Loucy (cell line): ENCODE measurements at regions not wholly inside any gene's neighbourhood (a gene's known extent, or its start where the extent isn't known, plus 50 kb on each side); places are given as distances from the start of the nearest gene placed in this dataset.

Experiments used
- H2AFZ ChIP-seq: fragments of 200-600 bp; sonication (generic); 2 replicates; pipeline ENCODE4 v1.6.0; 2016; ENCODE audit warnings: antibody characterized with exemption, mild to moderate bottlenecking, low read length, moderate library complexity
- H3F3A ChIP-seq: fragments of 200-600 bp; 2 replicates; pipeline ENCODE4 v1.6.0; 2016; ENCODE audit warnings: antibody characterized with exemption, low read depth, mild to moderate bottlenecking
- H3K27me3 ChIP-seq: fragments of 200-600 bp; sonication (generic); 2 replicates; pipeline ENCODE4 v1.6.1; 2014; ENCODE audit warnings: low read length, mild to moderate bottlenecking; ENCODE audit not compliant: insufficient read depth, poor library complexity, severe bottlenecking
- H3K36me3 ChIP-seq: fragments of 200-600 bp; sonication (generic); 2 replicates; pipeline ENCODE4 v1.6.1; 2016; ENCODE audit warnings: low read length; ENCODE audit not compliant: insufficient read depth
- H3K4me1 ChIP-seq: fragments of 200-600 bp; sonication (generic); 2 replicates; pipeline ENCODE4 v1.5.1; 2014; ENCODE audit warnings: low read length, mild to moderate bottlenecking; ENCODE audit not compliant: insufficient read depth, poor library complexity, severe bottlenecking
- H3K4me2 ChIP-seq: fragments of 200-600 bp; sonication (generic); 2 replicates; pipeline ENCODE4 v1.6.0; 2014; ENCODE audit warnings: antibody characterized with exemption, low read length, low read depth, mild to moderate bottlenecking; ENCODE audit not compliant: poor library complexity, severe bottlenecking
- H3K4me3 ChIP-seq: fragments of 200-600 bp; sonication (generic); 2 replicates; pipeline ENCODE4 v1.5.1; 2014; ENCODE audit warnings: low read length, mild to moderate bottlenecking, mixed read lengths; ENCODE audit not compliant: poor library complexity, severe bottlenecking
- H3K79me2 ChIP-seq: fragments of 200-600 bp; sonication (generic); 2 replicates; pipeline ENCODE4 v1.6.1; 2014; ENCODE audit warnings: low read length; ENCODE audit not compliant: insufficient read depth
- H3K9ac ChIP-seq: fragments of 200-600 bp; sonication (generic); 2 replicates; pipeline ENCODE4 v1.6.0; 2014; ENCODE audit warnings: mild to moderate bottlenecking, low read depth, low read length, moderate library complexity; ENCODE audit not compliant: poor library complexity, severe bottlenecking
- H3K9me2 ChIP-seq: fragments of 200-600 bp; sonication (generic); replicated peaks from 2 replicates; pipeline ENCODE4 v1.6.1; 2016; ENCODE audit warnings: low read depth, low read length, mixed read lengths
- H3K9me3 ChIP-seq: fragments of 200-600 bp; sonication (generic); 2 replicates; pipeline ENCODE4 v1.6.1; 2014; ENCODE audit warnings: mild to moderate bottlenecking, antibody characterized with exemption, low read length, low read depth; ENCODE audit not compliant: insufficient read depth
- H4K20me1 ChIP-seq: fragments of 200-600 bp; sonication (generic); 2 replicates; pipeline ENCODE4 v1.6.0; 2014; ENCODE audit warnings: antibody characterized with exemption, low read length, mild to moderate bottlenecking; ENCODE audit not compliant: insufficient read depth, poor library complexity, severe bottlenecking
- CTCF ChIP-seq: fragments of 200-600 bp; sonication (generic); conservative IDR thresholded peaks from 2 replicates; pipeline ENCODE4 v1.5.1; 2014; ENCODE audit warnings: mild to moderate bottlenecking, antibody characterized with exemption, low read length
- EZH2phosphoT487 ChIP-seq: fragments of 200-600 bp; IDR thresholded peaks from 2 replicates; pipeline ENCODE4 v1.6.1; 2018; ENCODE audit warnings: antibody characterized with exemption, mild to moderate bottlenecking, moderate library complexity, borderline replicate concordance

- no peaks in the 10 kb centered on the region for H3K4me1 ChIP-seq
- H2AFZ ChIP-seq, result no peak overlapping the region
- H3K9me3 ChIP-seq, result no peaks in the 10 kb centered on the region
- no peaks in the 10 kb centered on the region for H3K9me2 ChIP-seq
- TF ChIP-seq EZH2phosphoT487 (no peak), CTCF (no peak)
- no peak overlapping the region for H3K4me3 ChIP-seq
- H3K9ac ChIP-seq, result no peak overlapping the region
- H3K4me2 ChIP-seq, result no peak overlapping the region
- no peaks in the 10 kb centered on the region for H3K27me3 ChIP-seq
- H3F3A ChIP-seq, result no peaks in the 10 kb centered on the region
- no peaks in the 10 kb centered on the region for H3K79me2 ChIP-seq
- H4K20me1 ChIP-seq, result no peaks in the 10 kb centered on the region
- H3K36me3 ChIP-seq, result no peaks in the 10 kb centered on the region
Observed at GRCh38 chr4:178838776-178839175, 1396.5 kb upstream of the AGA start.

- Histone ChIP-seq H3F3A (no peaks in the 10 kb centered on the region), H3K9me3 (no peaks in the 10 kb centered on the region), H3K9me2 (no peaks in the 10 kb centered on the region), H3K4me1 (no peaks in the 10 kb centered on the region), H3K79me2 (no peaks in the 10 kb centered on the region), H3K4me2 (no peak overlapping the region), H3K9ac (no peak overlapping the region), H3K4me3 (no peak overlapping the region), H4K20me1 (no peaks in the 10 kb centered on the region), H3K36me3 (no peaks in the 10 kb centered on the region), H2AFZ (no peak overlapping the region), H3K27me3 (no peaks in the 10 kb centered on the region)
- TF ChIP-seq CTCF (no peak), EZH2phosphoT487 (no peak)
Observed at GRCh38 chr4:178856139-178856800, 1414.0 kb upstream of the AGA start.

- Histone ChIP-seq H3K4me1 (peaks cover 13% of the 10 kb centered on the region), H3K9ac (no peak overlapping the region), H3K36me3 (no peaks in the 10 kb centered on the region), H3K4me2 (peak overlapping the region; percentile 68), H3K9me2 (no peaks in the 10 kb centered on the region), H2AFZ (peak overlapping the region; percentile 79), H3K4me3 (peak overlapping the region; percentile 38), H3K9me3 (no peaks in the 10 kb centered on the region), H4K20me1 (no peaks in the 10 kb centered on the region), H3F3A (no peaks in the 10 kb centered on the region), H3K27me3 (no peaks in the 10 kb centered on the region), H3K79me2 (no peaks in the 10 kb centered on the region)
- TF ChIP-seq CTCF, result no peak
- TF ChIP-seq EZH2phosphoT487, result no peak
Observed at GRCh38 chr4:178871476-178871875, 1429.2 kb upstream of the AGA start.
